Fibroblast of lung (primary cell): ENCODE measurements at regions not wholly inside any gene's neighbourhood (a gene's known extent, or its start where the extent isn't known, plus 50 kb on each side); places are given as distances from the start of the nearest gene placed in this dataset.

ENCODE experiments used
- EZH2 ChIP-seq: IDR thresholded peaks from 2 replicates; pipeline ENCODE4 v1.5.1; 2012; ENCODE audit warnings: low read length, control low read depth, mild to moderate bottlenecking; ENCODE audit errors: missing control alignments
- TF ChIP-seq, protein P1 (sequence below), 2 donors: IDR thresholded peaks in 1 of 2; conservative IDR thresholded peaks in 1 of 2; 1 replicate in 1 of 2; 2 replicates in 1 of 2; pipeline ENCODE4 v1.5.1; 2011 to 2012; ENCODE audit warnings: low read length in 2 of 2, control low read depth in 1 of 2, inconsistent platforms in 1 of 2, low read depth in 1 of 2, mild to moderate bottlenecking in 1 of 2

DNA sequence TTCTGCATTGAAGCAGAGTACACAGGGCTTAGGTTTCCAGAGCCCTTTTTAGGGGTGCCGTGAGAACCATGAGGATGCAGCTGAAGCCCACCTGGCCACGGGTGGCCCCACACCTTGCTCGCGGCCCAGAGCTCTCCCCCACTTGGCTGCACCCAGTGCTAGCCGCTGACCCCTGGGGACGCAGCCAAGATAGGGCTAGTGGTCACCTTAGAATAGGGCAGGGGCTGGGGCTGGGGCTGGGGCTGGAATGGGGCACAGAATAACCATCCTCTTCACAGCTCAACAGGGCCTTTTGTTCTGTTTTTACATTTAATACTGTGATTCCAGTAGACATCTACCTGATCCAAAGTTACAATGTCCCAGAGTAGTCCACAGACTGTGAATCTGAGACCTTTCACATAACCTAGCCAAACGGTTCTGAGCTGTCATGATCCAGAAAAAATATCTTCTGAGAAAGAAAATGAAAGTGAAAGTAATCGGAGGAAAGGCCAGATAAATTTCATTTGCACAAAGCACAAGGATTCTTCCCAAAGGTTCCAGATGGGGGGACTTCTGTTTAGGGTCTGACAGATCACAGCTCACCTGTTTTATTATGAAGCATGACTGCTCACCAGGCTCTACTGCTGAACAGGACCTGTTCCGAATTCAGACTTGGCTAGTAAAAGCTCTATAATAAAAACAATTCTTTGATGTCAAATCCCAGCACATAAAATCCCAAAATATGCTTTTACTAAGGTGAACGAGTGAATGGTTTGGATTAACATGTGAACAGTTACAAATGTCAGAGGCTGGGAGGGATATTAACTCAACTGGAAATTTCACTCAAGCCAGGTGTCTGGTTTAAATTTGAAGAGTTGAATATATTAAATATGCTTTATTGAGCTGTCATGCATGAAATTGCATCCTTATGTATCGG is 401.9 kb downstream of the THBS2 start:
- TF ChIP-seq, protein P1, sequence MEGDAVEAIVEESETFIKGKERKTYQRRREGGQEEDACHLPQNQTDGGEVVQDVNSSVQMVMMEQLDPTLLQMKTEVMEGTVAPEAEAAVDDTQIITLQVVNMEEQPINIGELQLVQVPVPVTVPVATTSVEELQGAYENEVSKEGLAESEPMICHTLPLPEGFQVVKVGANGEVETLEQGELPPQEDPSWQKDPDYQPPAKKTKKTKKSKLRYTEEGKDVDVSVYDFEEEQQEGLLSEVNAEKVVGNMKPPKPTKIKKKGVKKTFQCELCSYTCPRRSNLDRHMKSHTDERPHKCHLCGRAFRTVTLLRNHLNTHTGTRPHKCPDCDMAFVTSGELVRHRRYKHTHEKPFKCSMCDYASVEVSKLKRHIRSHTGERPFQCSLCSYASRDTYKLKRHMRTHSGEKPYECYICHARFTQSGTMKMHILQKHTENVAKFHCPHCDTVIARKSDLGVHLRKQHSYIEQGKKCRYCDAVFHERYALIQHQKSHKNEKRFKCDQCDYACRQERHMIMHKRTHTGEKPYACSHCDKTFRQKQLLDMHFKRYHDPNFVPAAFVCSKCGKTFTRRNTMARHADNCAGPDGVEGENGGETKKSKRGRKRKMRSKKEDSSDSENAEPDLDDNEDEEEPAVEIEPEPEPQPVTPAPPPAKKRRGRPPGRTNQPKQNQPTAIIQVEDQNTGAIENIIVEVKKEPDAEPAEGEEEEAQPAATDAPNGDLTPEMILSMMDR (conservative IDR thresholded peaks at IDR 0.05 in 1 of 2, IDR thresholded peaks at IDR 0.05 in 1 of 2; ENCODE audit: low read depth in 1 of 2, low read length in 2 of 2) = no peak
- no peak for TF ChIP-seq EZH2
